HepG2 (cell line): ENCODE measurements at regions not wholly inside any gene's neighbourhood (a gene's known extent, or its start where the extent isn't known, plus 50 kb on each side); places are given as distances from the start of the nearest gene placed in this dataset.

Experiments used
- GMEB2 ChIP-seq: IDR thresholded peaks from 2 replicates; pipeline ENCODE4 v1.6.1; 2016; ENCODE audit warnings: missing biosample characterization, missing genetic modification reagents, low read depth
- small RNA-seq, 3 experiments: library from RNA; depleted of rRNA; stranded (forward); fragments of <200 nt; gene quantifications; one replicate each; pipeline ENCODE3, GENCODE V24; 2012; ENCODE audit warnings: low read depth in 2 of 3, low replicate concordance in 1 of 3; ENCODE audit not compliant: insufficient read length in 3 of 3, insufficient read depth in 2 of 3

DNA sequence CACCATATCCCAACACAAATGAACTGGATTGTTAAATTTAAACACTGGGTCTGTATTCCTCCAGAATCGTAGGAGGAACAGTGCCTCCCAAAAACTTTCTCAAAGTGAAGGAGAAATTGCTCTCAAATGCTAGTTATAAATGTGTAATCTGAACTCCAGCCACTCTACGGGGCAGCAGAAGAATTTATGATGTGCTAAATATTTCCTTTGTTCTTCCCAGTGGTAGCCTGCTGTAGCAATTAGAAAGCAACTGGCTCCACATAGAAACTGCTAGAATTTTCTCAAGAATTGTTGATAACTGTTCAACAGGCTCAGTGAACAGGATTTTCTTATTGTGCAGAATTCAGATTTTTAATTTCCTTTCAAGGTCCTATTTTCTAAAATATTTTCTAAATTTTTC is 49.8 kb upstream of the EYA4 start (continued):
- no peak for TF ChIP-seq GMEB2 (CRISPR knock-in tag)
- TF ChIP-seq, all 625 proteins: peak for 0

Small RNA genes lying in the stretch of these regions (small RNA-seq; reads per million reads assigned to genes)
- 0 reads per million in 3 experiments for gene MTCYBP4
